Body of pancreas (tissue), 4 donors: ENCODE measurements at regions not wholly inside any gene's neighbourhood (a gene's known extent, or its start where the extent isn't known, plus 50 kb on each side); places are given as distances from the start of the nearest gene placed in this dataset.

Experiments used
- CTCF ChIP-seq, 7 experiments: fragments of 450-650 bp in 4 of 7; fragments of 200-600 bp in 3 of 7; sonication (generic) in 3 of 7; IDR thresholded peaks; one replicate each; pipeline ENCODE4 v1.5.1; 2016 to 2019; ENCODE audit warnings: antibody characterized with exemption in 7 of 7
- POLR2A ChIP-seq, 3 donors: fragments of 450-650 bp; IDR thresholded peaks; one replicate each; pipeline ENCODE4 v1.6.1; 2016; ENCODE audit warnings: antibody characterized with exemption in 3 of 3, mild to moderate bottlenecking in 2 of 3

- TF ChIP-seq CTCF (IDR thresholded peaks at IDR 0.05) (no peak), POLR2A (IDR thresholded peaks at IDR 0.05) (no peak)
These were observed 187.2 kb upstream of the NOL4 start for GRCh38 chr18:34411952-34412351.
